IPS-20b (cell line): ENCODE measurements at regions not wholly inside any gene's neighbourhood (a gene's known extent, or its start where the extent isn't known, plus 50 kb on each side); places are given as distances from the start of the nearest gene placed in this dataset.

ENCODE experiments used
- H3K27ac ChIP-seq: one replicate; pipeline ENCODE4 v1.5.1; 2013; ENCODE audit warnings: low read length
- H3K27me3 ChIP-seq: 2 replicates; pipeline ENCODE4 v1.6.1; 2013; ENCODE audit warnings: mild to moderate bottlenecking, low read length, inconsistent platforms; ENCODE audit not compliant: insufficient read depth
- H3K36me3 ChIP-seq: 2 replicates; pipeline ENCODE4 v1.6.1; 2013; ENCODE audit warnings: low read depth, mild to moderate bottlenecking, inconsistent platforms, low read length, moderate library complexity; ENCODE audit not compliant: insufficient read depth
- H3K4me1 ChIP-seq: 2 replicates; pipeline ENCODE4 v1.6.1; 2013; ENCODE audit warnings: mild to moderate bottlenecking, control low read depth, inconsistent platforms, low read length, moderate library complexity; ENCODE audit not compliant: insufficient read depth
- H3K4me3 ChIP-seq: 2 replicates; pipeline ENCODE4 v1.5.1; 2013; ENCODE audit warnings: mild to moderate bottlenecking, low read length, inconsistent platforms
- H3K9ac ChIP-seq: 2 replicates; pipeline ENCODE4 v1.6.1; 2013; ENCODE audit warnings: low read depth, mild to moderate bottlenecking, inconsistent platforms, low read length, moderate library complexity
- H3K9me3 ChIP-seq: 2 replicates; pipeline ENCODE4 v1.6.1; 2013; ENCODE audit warnings: mild to moderate bottlenecking, low read depth, low read length, inconsistent platforms; ENCODE audit not compliant: insufficient read depth

GRCh38 chr9:126261584-126262356 lies 64.9 kb upstream of the MVB12B start:
- no peaks in the 10 kb centered on the region; the same call in 1 of the 2 replicates for H3K27me3 ChIP-seq
- no peaks in the 10 kb centered on the region for H3K4me1 ChIP-seq
- no peak overlapping the region for H3K4me3 ChIP-seq

GRCh38 chr9:126262738-126263137 lies 63.9 kb upstream of the MVB12B start:
- peaks cover 2% of the 10 kb centered on the region; the same call in 1 of the 2 replicates for H3K27me3 ChIP-seq

More at GRCh38 chr9:126261584-126262356, 64.9 kb upstream of the MVB12B start:
- no peaks in the 10 kb centered on the region for H3K36me3 ChIP-seq
- no peaks in the 10 kb centered on the region for H3K9me3 ChIP-seq
- no peak overlapping the region for H3K9ac ChIP-seq
- H3K27ac ChIP-seq: no peak overlapping the region

GRCh38 chr9:126270556-126270955 lies 56.1 kb upstream of the MVB12B start:
- Histone ChIP-seq H3K9me3 (no peaks in the 10 kb centered on the region), H3K27ac (no peak overlapping the region), H3K27me3 (peaks cover 9% of the 10 kb centered on the region), H3K4me1 (0 out of 2 replicates have a peak, but pooled peaks cover 4% of the 10 kb centered on the region), H3K4me3 (no peak overlapping the region), H3K9ac (no peak overlapping the region), H3K36me3 (no peaks in the 10 kb centered on the region)

More at GRCh38 chr9:126262738-126263137, 63.9 kb upstream of the MVB12B start:
- Histone ChIP-seq H3K4me3 (no peak overlapping the region), H3K9ac (no peak overlapping the region), H3K36me3 (no peaks in the 10 kb centered on the region), H3K27ac (no peak overlapping the region), H3K9me3 (no peaks in the 10 kb centered on the region), H3K4me1 (no peaks in the 10 kb centered on the region)

- H3K4me3 ChIP-seq: no peak overlapping the region
- no peak overlapping the region for H3K27ac ChIP-seq
- no peaks in the 10 kb centered on the region for H3K9me3 ChIP-seq
Measured at GRCh38 chr9:126275386-126276001, 51.1 kb upstream of the MVB12B start.

GRCh38 chr9:126276056-126276728 lies 50.4 kb upstream of the MVB12B start:
- no peak overlapping the region for H3K27ac ChIP-seq
- H3K36me3 ChIP-seq: no peaks in the 10 kb centered on the region
- no peak overlapping the region for H3K4me3 ChIP-seq
- H3K9ac ChIP-seq: 0 out of 2 replicates have a peak overlapping the region, but pooled peaks have one; percentile 48
- H3K4me1 ChIP-seq: 0 out of 2 replicates have a peak, but pooled peaks cover 4% of the 10 kb centered on the region
- H3K27me3 ChIP-seq: peaks cover 6% of the 10 kb centered on the region; the same call in 1 of the 2 replicates
- no peaks in the 10 kb centered on the region for H3K9me3 ChIP-seq

More at GRCh38 chr9:126275386-126276001, 51.1 kb upstream of the MVB12B start:
- H3K9ac ChIP-seq: 0 out of 2 replicates have a peak overlapping the region, but pooled peaks have one; percentile 48
- 0 out of 2 replicates have a peak, but pooled peaks cover 4% of the 10 kb centered on the region for H3K4me1 ChIP-seq
- no peaks in the 10 kb centered on the region for H3K36me3 ChIP-seq
- peaks cover 6% of the 10 kb centered on the region; the same call in 1 of the 2 replicates for H3K27me3 ChIP-seq
